SK-N-SH (cell line): ENCODE measurements at regions not wholly inside any gene's neighbourhood (a gene's known extent, or its start where the extent isn't known, plus 50 kb on each side); places are given as distances from the start of the nearest gene placed in this dataset.

Experiments used
- CTCF ChIP-seq: fragments of 200-600 bp; sonication (generic); IDR thresholded peaks from 2 replicates; pipeline ENCODE4 v1.6.1; 2017; ENCODE audit warnings: antibody characterized with exemption, mild to moderate bottlenecking, moderate library complexity
- GABPA ChIP-seq: IDR thresholded peaks from 2 replicates; pipeline ENCODE4 v1.4.0; 2012; ENCODE audit warnings: low read depth, mild to moderate bottlenecking
- MAX ChIP-seq: IDR thresholded peaks from 2 replicates; pipeline ENCODE4 v1.4.0; 2012; ENCODE audit warnings: low read depth
- POLR2AphosphoS5 ChIP-seq: IDR thresholded peaks from 2 replicates; pipeline ENCODE4 v1.6.1; 2012; ENCODE audit warnings: low read depth, low read length
- TAF1 ChIP-seq: IDR thresholded peaks from 2 replicates; pipeline ENCODE4 v1.6.1; 2012; ENCODE audit warnings: low read depth, mild to moderate bottlenecking, low read length, moderate library complexity, borderline replicate concordance

GRCh38 chr3:154743418-154743817, 313.4 kb upstream of the GPR149 start:
- TF ChIP-seq POLR2AphosphoS5 (no peak), GABPA (no peak), TAF1 (no peak), MAX (no peak), CTCF (no peak)
